Endothelial cell of umbilical vein (primary cell): ENCODE measurements at regions not wholly inside any gene's neighbourhood (a gene's known extent, or its start where the extent isn't known, plus 50 kb on each side); places are given as distances from the start of the nearest gene placed in this dataset.

Source experiments
- BruUV-seq: library from RNA; stranded (reverse); fragments of 400-500 nt; replicated peaks from 2 replicates; lab custom pipeline; 2021; lab: Mats Ljungman, UMichigan
- CTCF ChIA-PET: fragments of 300-600, 350-600 bp; sonication (Branson Sonifier 250); formaldehyde crosslinking; loops from one replicate; lab custom pipeline; 2021; ENCODE audit warnings: antibody characterized with exemption, inconsistent platforms; lab: Charles Lee
- POLR2A ChIA-PET: fragments of 300-600, 350-600 bp; sonication (Branson Sonifier 250); formaldehyde crosslinking; loops from one replicate; lab custom pipeline; 2021; ENCODE audit warnings: antibody characterized with exemption, inconsistent platforms; lab: Charles Lee
- DNase-seq: peaks from one replicate; pipeline ENCODE4 v3.0.0-alpha.2; 2011; ENCODE audit warnings: low read depth, low spot score
- FAIRE-seq: peaks from 2 replicates; lab custom pipeline; 2011; peaks lifted over from hg19 to GRCh38; lab: Jason Lieb, UNC
- H2AFZ ChIP-seq: 2 replicates; pipeline ENCODE4 v1.6.0; 2012; ENCODE audit warnings: low read depth, low read length, control low read depth, inconsistent platforms
- H3K27ac ChIP-seq: 2 replicates; pipeline ENCODE4 v1.5.1; 2011; ENCODE audit warnings: low read depth, mild to moderate bottlenecking, control low read depth, low read length, moderate library complexity; ENCODE audit not compliant: insufficient read depth
- H3K27me3 ChIP-seq, 2 experiments: 2 replicates each; pipeline versions ENCODE4 v1.6.0 to v1.6.1; 2011; ENCODE audit warnings: low read length in 2 of 2, mixed read lengths in 1 of 2; ENCODE audit not compliant: control insufficient read depth in 2 of 2, insufficient read depth in 2 of 2
- H3K36me3 ChIP-seq, 2 experiments: 2 replicates in 1 of 2; 3 replicates in 1 of 2; pipeline ENCODE4 v1.5.1; 2011; ENCODE audit warnings: low read length in 2 of 2, mild to moderate bottlenecking in 1 of 2, moderate library complexity in 1 of 2; ENCODE audit not compliant: control insufficient read depth in 2 of 2, insufficient read depth in 2 of 2; ENCODE audit errors: extremely low read depth in 1 of 2
- H3K4me1 ChIP-seq: 3 replicates; pipeline ENCODE4 v1.5.1; 2011; ENCODE audit warnings: mild to moderate bottlenecking, low read length; ENCODE audit not compliant: control insufficient read depth, insufficient read depth; ENCODE audit errors: extremely low read depth
- H3K4me2 ChIP-seq: 2 replicates; pipeline ENCODE4 v1.6.1; 2011; ENCODE audit warnings: low read length, control low read depth, mixed read lengths; ENCODE audit not compliant: insufficient read depth
- H3K4me3 ChIP-seq, 3 experiments: fragments of 200-600 bp in 1 of 3; sonication (generic), shearing (Covaris generic) in 1 of 3; replicated peaks in 1 of 3; 2 replicates each; pipeline ENCODE4 v1.5.1; 2011 to 2016; ENCODE audit warnings: control low read depth in 3 of 3, low read length in 3 of 3, mild to moderate bottlenecking in 2 of 3, inconsistent platforms in 1 of 3, low read depth in 1 of 3, moderate library complexity in 1 of 3; ENCODE audit not compliant: insufficient read depth in 1 of 3
- H3K79me2 ChIP-seq: 2 replicates; pipeline ENCODE4 v1.6.0; 2012; ENCODE audit warnings: low read length, inconsistent platforms; ENCODE audit not compliant: control insufficient read depth, insufficient read depth
- H3K9ac ChIP-seq: replicated peaks from 2 replicates; pipeline ENCODE3; 2011; ENCODE audit warnings: low read length, control low read depth; ENCODE audit not compliant: insufficient read depth; ENCODE audit errors: extremely low read depth
- H3K9me1 ChIP-seq: replicated peaks from 3 replicates; pipeline ENCODE4 v1.6.0; 2011; ENCODE audit warnings: mild to moderate bottlenecking, low read length; ENCODE audit not compliant: control insufficient read depth, insufficient read depth; ENCODE audit errors: extremely low read depth
- H3K9me3 ChIP-seq: replicated peaks from 2 replicates; pipeline ENCODE4 v1.5.1; 2012; ENCODE audit warnings: low read length, inconsistent platforms; ENCODE audit not compliant: control insufficient read depth, insufficient read depth
- H4K20me1 ChIP-seq: replicated peaks from 2 replicates; pipeline ENCODE3; 2011; ENCODE audit warnings: mild to moderate bottlenecking, low read length; ENCODE audit not compliant: control insufficient read depth, insufficient read depth; ENCODE audit errors: extremely low read depth
- CTCF ChIP-seq, 2 donors: IDR thresholded peaks; 1 replicate in 1 of 2; 2 replicates in 1 of 2; pipeline ENCODE4 v1.5.1; 2011; ENCODE audit warnings: low read length in 2 of 2, mild to moderate bottlenecking in 2 of 2, moderate library complexity in 2 of 2, control low read depth in 1 of 2, inconsistent platforms in 1 of 2, low read depth in 1 of 2; ENCODE audit not compliant: insufficient read depth in 1 of 2; ENCODE audit errors: extremely low read depth in 1 of 2
- EZH2 ChIP-seq: IDR thresholded peaks from 2 replicates; pipeline ENCODE4 v1.6.1; 2012; ENCODE audit warnings: borderline replicate concordance, low read depth, mild to moderate bottlenecking, moderate library complexity, low read length, inconsistent platforms; ENCODE audit not compliant: severe bottlenecking
- FOS ChIP-seq: IDR thresholded peaks from 2 replicates; pipeline ENCODE4 v1.6.1; 2011; ENCODE audit warnings: mild to moderate bottlenecking, low read length, moderate library complexity, borderline replicate concordance; ENCODE audit not compliant: insufficient read depth
- GATA2 ChIP-seq: IDR thresholded peaks from 2 replicates; pipeline ENCODE4 v1.7.0; 2011; ENCODE audit warnings: low read depth, mild to moderate bottlenecking, moderate library complexity, mixed read lengths, low read length; ENCODE audit not compliant: insufficient read length, insufficient read depth
- JUN ChIP-seq: IDR thresholded peaks from 2 replicates; pipeline ENCODE4 v1.6.1; 2011; ENCODE audit warnings: borderline replicate concordance, low read depth; ENCODE audit not compliant: insufficient read length, insufficient read depth
- MYC ChIP-seq: IDR thresholded peaks from one replicate; pipeline ENCODE4 v1.6.1; 2011; ENCODE audit warnings: mild to moderate bottlenecking, low read depth, low read length
- POLR2A ChIP-seq: IDR thresholded peaks from 2 replicates; pipeline ENCODE4 v1.6.1; 2012; ENCODE audit warnings: low read depth, mild to moderate bottlenecking, control low read depth, low read length
- POLR2AphosphoS5 ChIP-seq: IDR thresholded peaks from 2 replicates; pipeline ENCODE4 v1.6.1; 2012; ENCODE audit warnings: low read depth, mild to moderate bottlenecking, control low read depth, low read length, moderate library complexity; ENCODE audit not compliant: insufficient read depth
- dilution Hi-C: fragments of 300-500 bp; cut with MboI; formaldehyde crosslinking; loops from one replicate; pipeline ENCODE4 v1.15.0; 2019; ENCODE audit warnings: low sequenced_read_pairs; ENCODE audit not compliant: extremely low pct_ligation_motif_present
- intact Hi-C: fragments of 100-400 bp; cut with micrococcal nuclease; formaldehyde crosslinking; loops from one replicate; pipeline ENCODE4 v1.10.0; 2022
- TF ChIP-seq, protein P1 (sequence below): IDR thresholded peaks from 2 replicates; pipeline ENCODE4 v1.6.1; 2011; ENCODE audit not compliant: insufficient read depth, insufficient read length

GRCh38 chr6:99132026-99132635 is 184.4 kb upstream of the FBXL4 start:
- no peaks in the 10 kb centered on the region for H3K9me3 ChIP-seq
- H3K36me3 ChIP-seq = no peaks in the 10 kb centered on the region
- POLR2A ChIA-PET = no interaction called here
- no peak overlapping the region for H2AFZ ChIP-seq
- H3K4me3 ChIP-seq = no peak overlapping the region
- DNase-seq (no peak), FAIRE-seq (no peak)
- dilution Hi-C loops = no loop called here
- intact Hi-C loops = no loop called here
- no peaks in the 10 kb centered on the region for H3K27me3 ChIP-seq
- H3K9ac ChIP-seq = no peak overlapping the region
- BruUV-seq = no TSS peak
- H3K4me2 ChIP-seq = no peak overlapping the region
- H3K79me2 ChIP-seq = no peaks in the 10 kb centered on the region
- CTCF ChIA-PET = interaction anchor here (1.1 to 2.1 kb wide), 2 partner anchors 13 kb away, joined by 4 to 8 read pairs; no protein-coding TSS in a partner anchor
- H3K4me1 ChIP-seq = no peaks in the 10 kb centered on the region
- H3K27ac ChIP-seq = no peak overlapping the region
- no peaks in the 10 kb centered on the region for H3K9me1 ChIP-seq
- H4K20me1 ChIP-seq = no peaks in the 10 kb centered on the region
- no peak for TF ChIP-seq FOS
- TF ChIP-seq, protein P1, sequence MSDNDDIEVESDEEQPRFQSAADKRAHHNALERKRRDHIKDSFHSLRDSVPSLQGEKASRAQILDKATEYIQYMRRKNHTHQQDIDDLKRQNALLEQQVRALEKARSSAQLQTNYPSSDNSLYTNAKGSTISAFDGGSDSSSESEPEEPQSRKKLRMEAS = no peak
- TF ChIP-seq EZH2 = no peak
- TF ChIP-seq POLR2A = no peak
- TF ChIP-seq JUN = no peak
- TF ChIP-seq GATA2 = no peak
- no peak for TF ChIP-seq CTCF (IDR thresholded peaks at IDR 0.05; ENCODE audit: extremely low read depth in 1 of 2, insufficient read depth in 1 of 2, low read depth in 1 of 2, low read length in 2 of 2)
- TF ChIP-seq MYC = no peak
- TF ChIP-seq POLR2AphosphoS5 = no peak
